Esophagus squamous epithelium (tissue), 5 donors: ENCODE measurements at regions not wholly inside any gene's neighbourhood (a gene's known extent, or its start where the extent isn't known, plus 50 kb on each side); places are given as distances from the start of the nearest gene placed in this dataset.

ENCODE experiments used
- DNase-seq: peaks from one replicate; lab custom pipeline; 2025; lab: John Stamatoyannopoulos, UW
- H3K27ac ChIP-seq, 4 donors: fragments of 200-600 bp; sonication (generic); one replicate each; pipeline ENCODE4 v1.5.1; 2016 to 2019; ENCODE audit warnings: mild to moderate bottlenecking in 1 of 4
- H3K27me3 ChIP-seq, 4 donors: fragments of 200-600 bp; sonication (generic); 1 replicate in 3 of 4; 2 replicates in 1 of 4; pipeline versions ENCODE4 v1.5.1 to v1.6.0; 2017 to 2021; ENCODE audit warnings: antibody characterized with exemption in 1 of 4
- H3K36me3 ChIP-seq, 3 donors: fragments of 200-600 bp; sonication (generic); one replicate each; pipeline ENCODE4 v1.5.1; 2016 to 2019
- H3K4me1 ChIP-seq, 3 donors: fragments of 200-600 bp; sonication (generic); one replicate each; pipeline ENCODE4 v1.5.1; 2017 to 2019
- H3K4me3 ChIP-seq, 4 donors: fragments of 200-600 bp; sonication (generic); 1 replicate in 3 of 4; 2 replicates in 1 of 4; pipeline ENCODE4 v1.5.1; 2016 to 2019; ENCODE audit warnings: mild to moderate bottlenecking in 2 of 4, moderate library complexity in 1 of 4
- H3K9me3 ChIP-seq, 3 donors: fragments of 200-600 bp; sonication (generic); one replicate each; pipeline ENCODE4 v1.5.1; 2016 to 2019
- POLR2A ChIP-seq, 4 donors: fragments of 450-650 bp; IDR thresholded peaks; one replicate each; pipeline ENCODE4 v1.6.1; 2017; ENCODE audit warnings: antibody characterized with exemption in 4 of 4, mild to moderate bottlenecking in 4 of 4, moderate library complexity in 3 of 4
- WGBS, 2 donors: methylation state at CpG; one replicate each; pipeline ENCODE4 v1.1.5; 2018; 5-methylcytosine and 5-hydroxymethylcytosine counted together
- intact Hi-C: fragments of 100-400 bp; cut with DNase I; formaldehyde crosslinking; loops from one replicate; pipeline ENCODE4 v1.15.0; 2022
- TF ChIP-seq, protein P1 (sequence below), 6 experiments: fragments of 450-650 bp in 4 of 6; fragments of 200-600 bp in 2 of 6; sonication (generic) in 2 of 6; IDR thresholded peaks; one replicate each; pipeline ENCODE4 v1.5.1; 2016 to 2019; ENCODE audit warnings: antibody characterized with exemption in 6 of 6, mild to moderate bottlenecking in 4 of 6, moderate library complexity in 4 of 6
- donor health status: DM: yes; HTN: yes; CAD: no.

DNA sequence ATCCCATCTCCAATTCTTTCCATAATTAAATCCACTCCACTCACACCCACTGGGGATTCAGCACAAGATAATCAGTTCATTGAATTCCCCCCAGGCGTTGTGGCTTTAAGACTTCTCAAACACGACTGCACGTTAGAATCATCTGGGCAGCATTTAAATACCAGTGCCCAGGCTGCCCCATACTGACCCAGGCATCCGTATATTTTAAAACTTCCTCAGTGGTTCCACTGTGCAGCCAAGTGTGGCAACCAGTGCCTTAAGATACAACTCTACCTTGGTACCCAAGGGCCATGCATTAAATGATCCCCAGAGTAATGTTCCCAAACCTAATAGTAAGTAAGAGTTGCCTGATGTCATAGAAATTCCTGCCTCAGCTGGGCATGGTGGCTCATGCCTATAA, 54.3 kb upstream of the BZW1 start:
- Histone ChIP-seq H3K9me3 (no peaks in the 10 kb centered on the region), H3K36me3 (no peaks in the 10 kb centered on the region), H3K27me3 (peaks cover 0 to 10% (median 0%) of the 10 kb centered on the region in 4 donors), H3K4me1 (peaks cover 0 to 21% (median 5%) of the 10 kb centered on the region in 3 donors), H3K4me3 (no peak overlapping the region), H3K27ac (peak overlapping the region in 2 of 4 donors; percentile 26)
- TF ChIP-seq POLR2A (IDR thresholded peaks at IDR 0.05), result no peak
- TF ChIP-seq, protein P1, sequence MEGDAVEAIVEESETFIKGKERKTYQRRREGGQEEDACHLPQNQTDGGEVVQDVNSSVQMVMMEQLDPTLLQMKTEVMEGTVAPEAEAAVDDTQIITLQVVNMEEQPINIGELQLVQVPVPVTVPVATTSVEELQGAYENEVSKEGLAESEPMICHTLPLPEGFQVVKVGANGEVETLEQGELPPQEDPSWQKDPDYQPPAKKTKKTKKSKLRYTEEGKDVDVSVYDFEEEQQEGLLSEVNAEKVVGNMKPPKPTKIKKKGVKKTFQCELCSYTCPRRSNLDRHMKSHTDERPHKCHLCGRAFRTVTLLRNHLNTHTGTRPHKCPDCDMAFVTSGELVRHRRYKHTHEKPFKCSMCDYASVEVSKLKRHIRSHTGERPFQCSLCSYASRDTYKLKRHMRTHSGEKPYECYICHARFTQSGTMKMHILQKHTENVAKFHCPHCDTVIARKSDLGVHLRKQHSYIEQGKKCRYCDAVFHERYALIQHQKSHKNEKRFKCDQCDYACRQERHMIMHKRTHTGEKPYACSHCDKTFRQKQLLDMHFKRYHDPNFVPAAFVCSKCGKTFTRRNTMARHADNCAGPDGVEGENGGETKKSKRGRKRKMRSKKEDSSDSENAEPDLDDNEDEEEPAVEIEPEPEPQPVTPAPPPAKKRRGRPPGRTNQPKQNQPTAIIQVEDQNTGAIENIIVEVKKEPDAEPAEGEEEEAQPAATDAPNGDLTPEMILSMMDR (IDR thresholded peaks at IDR 0.05), result no peak
- no peak for DNase-seq
- intact Hi-C loops, result no loop called here
- WGBS, 2 donors, result 52 to 77% methylated on average over 4 of the region's 4 CpGs

DNA sequence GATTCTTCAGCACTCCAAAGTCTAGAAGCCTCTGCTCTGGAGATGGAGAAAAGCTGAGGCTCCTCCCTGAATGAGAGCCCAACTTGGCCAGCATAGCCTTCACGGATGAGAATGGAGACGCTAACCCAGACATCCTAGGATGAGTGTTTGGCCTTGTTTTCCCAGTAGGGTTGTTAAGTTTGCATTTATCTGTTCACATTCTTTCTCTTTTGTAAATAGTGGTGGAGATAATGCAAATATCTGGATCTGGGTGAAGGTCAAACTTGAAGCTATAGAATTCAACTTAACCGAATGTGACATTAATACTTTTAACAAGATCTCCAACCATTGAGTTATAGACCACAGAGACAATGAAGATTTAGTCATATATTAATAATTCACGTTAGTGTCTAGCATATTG, 53.4 kb upstream of the BZW1 start:
- TF ChIP-seq, protein P1 (IDR thresholded peaks at IDR 0.05), result no peak
- TF ChIP-seq POLR2A (IDR thresholded peaks at IDR 0.05), result no peak
- H3K9me3 ChIP-seq, result no peaks in the 10 kb centered on the region
- intact Hi-C loops, result no loop called here
- no peaks in the 10 kb centered on the region for H3K36me3 ChIP-seq
- H3K27ac ChIP-seq, result no peak overlapping the region
- peaks cover 0 to 10% (median 0%) of the 10 kb centered on the region in 4 donors for H3K27me3 ChIP-seq
- DNase-seq, result no peak
- H3K4me3 ChIP-seq, result no peak overlapping the region
- H3K4me1 ChIP-seq, result peaks cover 0 to 21% (median 5%) of the 10 kb centered on the region in 3 donors
- WGBS, 2 donors, result 83 to 95% methylated on average over 4 of the region's 4 CpGs

DNA sequence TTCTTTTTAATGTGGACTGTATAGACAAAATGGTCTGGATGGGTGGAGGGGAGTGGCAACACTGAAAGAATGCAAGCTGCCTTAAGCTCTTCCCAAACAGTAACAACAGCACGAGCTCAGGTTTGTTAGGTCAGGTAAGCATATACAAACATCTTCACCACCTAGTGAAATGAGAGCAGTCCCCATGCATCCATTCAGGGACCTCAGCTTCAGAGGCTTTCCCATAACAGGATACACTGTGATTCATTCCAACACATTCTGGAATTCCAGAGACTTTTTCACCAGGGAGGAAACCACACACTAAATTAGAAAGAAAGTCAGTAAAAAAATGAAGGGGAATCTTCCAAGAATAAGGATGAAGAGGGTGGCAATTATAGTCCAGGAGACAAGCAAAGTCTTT, 50.4 kb upstream of the BZW1 start:
- Histone ChIP-seq H3K36me3 (no peaks in the 10 kb centered on the region), H3K9me3 (no peaks in the 10 kb centered on the region), H3K27ac (no peak overlapping the region), H3K4me1 (peaks cover 0 to 29% (median 19%) of the 10 kb centered on the region in 3 donors), H3K27me3 (peaks cover 0 to 10% (median 0%) of the 10 kb centered on the region in 4 donors), H3K4me3 (no peak overlapping the region)
- DNase-seq, result no peak
- TF ChIP-seq POLR2A (IDR thresholded peaks at IDR 0.05), result no peak
- TF ChIP-seq, protein P1 (IDR thresholded peaks at IDR 0.05), result no peak
- 50 to 57% methylated on average over 1 of the region's 1 CpG for WGBS, 2 donors
- intact Hi-C loops, result no loop called here
